Smooth muscle cell (in vitro differentiated cells): ENCODE measurements at regions not wholly inside any gene's neighbourhood (a gene's known extent, or its start where the extent isn't known, plus 50 kb on each side); places are given as distances from the start of the nearest gene placed in this dataset.
A peak's percentile ranks its signal among the peaks of the same experiment; 100 is the strongest.

Source experiments
- DNase-seq: peaks from one replicate; lab custom pipeline; 2025; ENCODE audit not compliant: unreplicated experiment; lab: John Stamatoyannopoulos, UW
- H2AFZ ChIP-seq: fragments of 200-600 bp; sonication (generic); 2 replicates; pipeline ENCODE4 v1.6.0; 2016; ENCODE audit warnings: antibody characterized with exemption, low read depth, mild to moderate bottlenecking
- H3F3A ChIP-seq: fragments of 200-600 bp; sonication (generic); 2 replicates; pipeline ENCODE4 v1.6.0; 2017; ENCODE audit warnings: antibody characterized with exemption, low read depth
- H3K27ac ChIP-seq: fragments of 200-600 bp; sonication (generic); 2 replicates; pipeline ENCODE4 v1.5.1; 2016; ENCODE audit warnings: low read depth, mild to moderate bottlenecking
- H3K27me3 ChIP-seq: fragments of 200-600 bp; sonication (generic); 2 replicates; pipeline ENCODE4 v1.6.1; 2016; ENCODE audit warnings: low read depth, mild to moderate bottlenecking
- H3K36me3 ChIP-seq: fragments of 200-600 bp; sonication (generic); 2 replicates; pipeline ENCODE4 v1.5.1; 2016; ENCODE audit warnings: low read depth
- H3K4me1 ChIP-seq: fragments of 200-600 bp; sonication (generic); 2 replicates; pipeline ENCODE4 v1.5.1; 2016; ENCODE audit warnings: low read depth
- H3K4me2 ChIP-seq: fragments of 200-600 bp; sonication (generic); 2 replicates; pipeline ENCODE4 v1.6.0; 2016; ENCODE audit warnings: mild to moderate bottlenecking
- H3K4me3 ChIP-seq: fragments of 200-600 bp; sonication (generic); 2 replicates; pipeline ENCODE4 v1.5.1; 2016; ENCODE audit warnings: mild to moderate bottlenecking
- H3K79me2 ChIP-seq: fragments of 200-600 bp; sonication (generic); 2 replicates; pipeline ENCODE4 v1.6.0; 2016; ENCODE audit warnings: low read depth, mild to moderate bottlenecking
- H3K9ac ChIP-seq: fragments of 200-600 bp; sonication (generic); 2 replicates; pipeline ENCODE4 v1.6.0; 2016; ENCODE audit warnings: low read depth
- H3K9me3 ChIP-seq: fragments of 200-600 bp; sonication (generic); replicated peaks from 2 replicates; pipeline ENCODE4 v1.5.1; 2016; ENCODE audit warnings: low read depth
- H4K20me1 ChIP-seq: fragments of 200-600 bp; sonication (generic); 2 replicates; pipeline ENCODE4 v1.6.0; 2016; ENCODE audit warnings: low read depth
- WGBS: methylation state at CpG from one replicate; pipeline ENCODE4 v1.1.7; 2016; ENCODE audit warnings: low lambda C conversion rate; 5-methylcytosine and 5-hydroxymethylcytosine counted together
- TF ChIP-seq, protein P1 (sequence below): fragments of 200-600 bp; sonication (generic); IDR thresholded peaks from 2 replicates; pipeline ENCODE4 v1.5.1; 2017; ENCODE audit warnings: borderline replicate concordance, mild to moderate bottlenecking, antibody characterized with exemption; ENCODE audit not compliant: insufficient read depth, poor library complexity, severe bottlenecking

DNA sequence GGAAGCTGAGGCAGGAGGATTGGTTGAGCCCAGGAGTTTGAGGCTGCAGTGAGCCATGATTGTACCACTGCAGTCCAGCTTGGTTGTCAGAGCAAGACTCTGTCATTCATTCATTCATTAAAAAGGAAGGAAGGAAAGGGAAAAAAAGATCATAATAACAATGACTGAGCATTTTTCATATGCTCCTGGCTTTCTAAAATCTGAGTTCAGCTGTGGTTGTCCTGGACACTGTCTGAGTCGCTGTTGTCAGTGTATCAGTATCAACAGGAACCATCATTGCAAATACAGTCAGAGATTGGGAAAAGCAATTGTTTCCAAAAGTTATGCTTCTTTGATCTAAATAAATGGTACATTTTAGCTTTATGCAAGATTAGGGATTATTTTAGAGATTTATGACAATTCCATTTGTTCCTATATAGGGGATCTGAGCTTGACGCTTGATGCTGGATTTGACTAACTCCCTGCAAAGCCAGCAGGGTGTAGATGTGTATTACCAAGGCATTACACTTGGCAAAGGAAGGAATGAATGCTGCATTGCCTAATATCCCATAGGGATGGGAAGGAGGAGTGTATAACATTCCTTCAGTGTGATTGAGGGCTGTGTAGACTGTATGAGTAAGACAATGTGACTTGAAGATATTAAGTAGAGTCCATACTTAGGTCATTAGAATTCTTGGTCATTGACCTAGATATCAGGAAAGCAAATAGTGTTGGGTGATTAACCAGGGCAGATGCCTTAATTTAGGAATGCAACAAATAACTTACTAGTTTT, 100.2 kb downstream of the DISP1 start:
- Histone ChIP-seq H3K27me3 (no peaks in the 10 kb centered on the region), H4K20me1 (no peaks in the 10 kb centered on the region), H2AFZ (no peak overlapping the region), H3K4me2 (no peak overlapping the region), H3K79me2 (no peaks in the 10 kb centered on the region), H3K4me1 (peaks cover 5% of the 10 kb centered on the region), H3K9me3 (no peaks in the 10 kb centered on the region), H3K9ac (no peak overlapping the region), H3K36me3 (no peaks in the 10 kb centered on the region), H3K4me3 (no peak overlapping the region), H3K27ac (no peak overlapping the region), H3F3A (no peaks in the 10 kb centered on the region)
- TF ChIP-seq, protein P1, sequence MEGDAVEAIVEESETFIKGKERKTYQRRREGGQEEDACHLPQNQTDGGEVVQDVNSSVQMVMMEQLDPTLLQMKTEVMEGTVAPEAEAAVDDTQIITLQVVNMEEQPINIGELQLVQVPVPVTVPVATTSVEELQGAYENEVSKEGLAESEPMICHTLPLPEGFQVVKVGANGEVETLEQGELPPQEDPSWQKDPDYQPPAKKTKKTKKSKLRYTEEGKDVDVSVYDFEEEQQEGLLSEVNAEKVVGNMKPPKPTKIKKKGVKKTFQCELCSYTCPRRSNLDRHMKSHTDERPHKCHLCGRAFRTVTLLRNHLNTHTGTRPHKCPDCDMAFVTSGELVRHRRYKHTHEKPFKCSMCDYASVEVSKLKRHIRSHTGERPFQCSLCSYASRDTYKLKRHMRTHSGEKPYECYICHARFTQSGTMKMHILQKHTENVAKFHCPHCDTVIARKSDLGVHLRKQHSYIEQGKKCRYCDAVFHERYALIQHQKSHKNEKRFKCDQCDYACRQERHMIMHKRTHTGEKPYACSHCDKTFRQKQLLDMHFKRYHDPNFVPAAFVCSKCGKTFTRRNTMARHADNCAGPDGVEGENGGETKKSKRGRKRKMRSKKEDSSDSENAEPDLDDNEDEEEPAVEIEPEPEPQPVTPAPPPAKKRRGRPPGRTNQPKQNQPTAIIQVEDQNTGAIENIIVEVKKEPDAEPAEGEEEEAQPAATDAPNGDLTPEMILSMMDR: no peak
- DNase-seq: no peak
- WGBS: 85% methylated on average over 2 of the region's 2 CpGs

DNA sequence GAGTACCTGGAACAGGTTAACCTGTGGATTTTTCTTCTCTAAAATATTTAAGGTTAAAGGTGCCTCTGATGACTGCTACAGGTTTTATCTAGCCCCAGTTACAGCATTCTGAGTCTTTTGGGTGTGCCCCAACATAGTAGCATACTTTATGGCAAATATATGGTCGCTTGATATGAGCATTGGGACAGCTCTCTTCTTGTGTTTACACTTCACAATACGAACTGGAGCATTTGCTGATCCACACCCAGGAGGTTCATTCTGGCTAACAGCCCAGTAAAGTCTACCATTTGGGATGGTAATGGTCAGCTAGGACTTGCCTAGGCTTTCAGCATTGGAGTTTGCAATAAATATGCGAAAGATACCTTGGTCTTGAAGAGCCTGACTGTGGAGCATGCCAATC, 101.3 kb downstream of the DISP1 start:
- H3K4me1 ChIP-seq: no peaks in the 10 kb centered on the region
- TF ChIP-seq, protein P1: no peak
- no peaks in the 10 kb centered on the region for H3K79me2 ChIP-seq
- no peak for DNase-seq
- H3K27me3 ChIP-seq: no peaks in the 10 kb centered on the region
- no peaks in the 10 kb centered on the region for H3F3A ChIP-seq
- H3K4me2 ChIP-seq: no peak overlapping the region
- no peak overlapping the region for H3K4me3 ChIP-seq
- H2AFZ ChIP-seq: no peak overlapping the region
- H3K9ac ChIP-seq: no peak overlapping the region
- H3K36me3 ChIP-seq: no peaks in the 10 kb centered on the region
- H4K20me1 ChIP-seq: no peaks in the 10 kb centered on the region
- 96% methylated on average over 3 of the region's 3 CpGs for WGBS
- no peak overlapping the region for H3K27ac ChIP-seq
- no peaks in the 10 kb centered on the region for H3K9me3 ChIP-seq

DNA sequence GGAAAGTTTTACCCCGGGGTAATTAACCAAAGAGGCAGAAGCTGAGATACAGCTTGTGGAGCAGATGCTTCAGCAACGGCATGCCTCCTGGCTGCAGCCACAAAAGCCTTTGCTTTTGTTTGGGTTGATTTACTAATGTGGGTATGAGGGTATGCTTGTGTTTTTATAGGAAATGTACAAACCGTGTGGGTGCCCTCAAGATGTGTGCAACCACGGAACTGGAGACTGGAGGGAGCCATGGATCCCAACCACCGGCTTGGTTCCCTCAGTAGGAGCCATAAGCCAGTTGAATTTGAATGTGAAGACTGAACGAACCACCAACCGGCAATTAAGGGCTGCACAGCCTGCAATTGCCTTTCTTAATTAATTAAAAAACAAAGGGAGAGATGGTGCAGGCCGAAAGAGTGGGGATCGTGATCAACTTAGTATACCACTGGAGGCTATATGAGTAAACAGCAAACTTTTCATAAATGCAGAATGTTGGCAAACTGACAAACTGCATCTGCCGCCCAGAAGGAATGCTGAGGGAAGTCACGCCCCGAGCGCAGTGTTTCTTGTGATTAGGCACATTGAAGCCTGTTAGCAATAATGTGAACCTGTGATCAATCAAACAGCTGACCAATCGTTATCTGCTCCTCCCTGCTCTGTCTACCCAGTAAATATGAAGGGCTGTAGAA, 104.1 kb downstream of the DISP1 start:
- Histone ChIP-seq H3K9ac (no peak overlapping the region), H3K4me1 (peaks cover 9% of the 10 kb centered on the region), H3K27me3 (no peaks in the 10 kb centered on the region), H3K9me3 (no peaks in the 10 kb centered on the region), H3K4me3 (no peak overlapping the region), H3K79me2 (no peaks in the 10 kb centered on the region), H3K4me2 (peak overlapping the region; percentile 60), H3K27ac (peak overlapping the region; percentile 21), H4K20me1 (no peaks in the 10 kb centered on the region), H3F3A (no peaks in the 10 kb centered on the region), H3K36me3 (no peaks in the 10 kb centered on the region), H2AFZ (no peak overlapping the region)
- WGBS: 84% methylated on average over 14 of the region's 14 CpGs
- TF ChIP-seq, protein P1: no peak
- no peak for DNase-seq
